ENCODE measurements at regions not wholly inside any gene's neighbourhood (a gene's known extent, or its start where the extent isn't known, plus 50 kb on each side); places are given as distances from the start of the nearest gene placed in this dataset.

DNA sequence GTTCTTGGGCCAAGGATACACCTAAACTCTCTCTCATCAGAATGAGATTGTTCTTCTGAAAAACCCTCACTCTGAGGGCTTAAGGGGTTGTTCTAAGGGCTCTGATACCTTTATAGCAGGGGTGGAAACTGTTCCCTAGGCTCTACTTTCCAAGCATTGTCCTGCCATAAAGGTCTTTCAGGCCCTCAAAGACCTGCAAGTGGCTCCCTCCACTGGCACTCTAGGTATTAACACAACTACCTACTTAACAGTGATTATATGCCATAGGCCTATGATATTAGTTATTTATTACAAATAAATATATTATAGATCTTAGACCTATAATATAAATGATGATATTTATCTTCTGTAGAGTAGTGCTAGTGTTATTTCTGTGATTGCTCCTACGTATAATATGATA is 473.7 kb upstream of the RPS6KA3 start:
- Histone ChIP-seq H3K4me1 (replicated peaks; ENCODE audit: insufficient read depth) (no peaks in the 10 kb centered on the region), H2AFZ (no peak overlapping the region), H4K20me1 (ENCODE audit: insufficient read depth) (no peaks in the 10 kb centered on the region), H3K9me2 (ENCODE audit: insufficient read depth) (no peaks in the 10 kb centered on the region), H3F3A (ENCODE audit: insufficient read depth, low read depth) (no peaks in the 10 kb centered on the region), H3K79me2 (ENCODE audit: low read depth) (no peaks in the 10 kb centered on the region), H3K4me2 (no peak overlapping the region), H3K27ac (no peak overlapping the region), H3K4me3 (no peak overlapping the region), H3K36me3 (ENCODE audit: low read depth) (no peaks in the 10 kb centered on the region), H3K27me3 (ENCODE audit: insufficient read depth, low read depth) (no peaks in the 10 kb centered on the region), H3K9me3 (ENCODE audit: insufficient read depth, low read depth) (no peaks in the 10 kb centered on the region)
- no TSS peak for BruUV-seq (replicated peaks)
- TF ChIP-seq EZH2 (IDR thresholded peaks at IDR 0.05; ENCODE audit: low read depth): no peak
- CTCF ChIA-PET: no interaction called here
- POLR2A ChIA-PET (ENCODE audit: unreplicated experiment): no interaction called here
- intact Hi-C loops (cut with micrococcal nuclease; ENCODE audit: unreplicated experiment): no loop called here
- no peak for DNase-seq

DNA sequence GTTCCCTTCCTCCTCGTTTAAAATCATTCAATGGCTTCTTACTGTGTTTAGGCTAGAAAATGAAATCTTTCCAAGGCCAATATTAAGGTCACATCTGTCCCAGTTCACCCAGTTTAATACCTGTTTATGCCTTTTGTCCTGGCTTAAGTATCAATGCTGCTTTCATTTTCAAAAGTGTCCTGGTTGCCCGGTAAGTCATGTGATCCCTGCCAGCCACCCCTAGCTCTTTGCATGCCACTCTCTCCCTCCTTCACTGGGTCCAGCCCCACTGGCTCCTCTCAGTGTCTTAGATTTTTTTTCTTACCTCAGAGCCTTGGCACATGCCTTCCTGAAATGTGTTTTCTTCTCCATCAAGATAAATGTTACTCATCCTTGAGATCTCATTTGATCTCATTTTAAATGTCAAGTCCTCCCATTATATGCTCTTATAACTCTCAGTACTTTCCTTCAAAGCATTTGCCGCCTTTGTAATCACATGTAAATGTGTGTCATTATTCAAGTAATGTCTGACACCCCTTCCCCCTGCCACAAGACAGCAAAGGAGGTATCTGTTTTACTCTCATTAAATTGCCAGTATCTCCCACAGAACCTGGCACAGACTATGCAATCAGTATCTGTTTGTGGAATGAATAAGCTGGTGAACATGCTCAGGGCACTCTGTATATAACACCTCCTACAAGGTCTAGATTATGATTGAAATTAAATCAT is 472.5 kb upstream of the RPS6KA3 start:
- H4K20me1 ChIP-seq (ENCODE audit: insufficient read depth): no peaks in the 10 kb centered on the region
- no TSS peak for BruUV-seq (replicated peaks)

DNA sequence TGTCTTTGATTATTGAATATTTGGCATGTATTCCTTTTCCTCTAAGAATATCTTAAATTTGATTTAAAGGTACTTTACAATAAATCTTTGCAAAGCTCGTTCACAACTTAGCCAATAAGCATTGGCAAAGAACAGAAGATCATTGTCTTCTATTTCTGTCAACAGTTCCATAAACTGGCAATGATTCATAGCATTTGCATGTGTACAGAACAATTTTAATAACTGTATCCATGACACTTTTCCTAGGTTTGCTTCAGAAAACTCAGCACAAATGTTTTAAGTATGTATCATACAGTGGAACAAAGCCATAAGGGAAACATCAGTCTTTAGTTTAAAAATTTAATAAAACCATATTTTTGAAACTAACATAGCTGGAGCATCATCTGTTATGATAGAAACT is 462.7 kb upstream of the RPS6KA3 start:
- Histone ChIP-seq H3K9me2 (ENCODE audit: insufficient read depth) (no peaks in the 10 kb centered on the region), H4K20me1 (ENCODE audit: insufficient read depth) (no peaks in the 10 kb centered on the region), H3K27ac (no peak overlapping the region), H3K27me3 (ENCODE audit: insufficient read depth, low read depth) (no peaks in the 10 kb centered on the region), H3F3A (ENCODE audit: insufficient read depth, low read depth) (no peaks in the 10 kb centered on the region), H3K4me2 (no peak overlapping the region), H3K79me2 (ENCODE audit: low read depth) (no peaks in the 10 kb centered on the region), H3K9me3 (ENCODE audit: insufficient read depth, low read depth) (no peaks in the 10 kb centered on the region), H2AFZ (no peak overlapping the region), H3K4me1 (replicated peaks; ENCODE audit: insufficient read depth) (no peaks in the 10 kb centered on the region), H3K4me3 (no peak overlapping the region), H3K36me3 (ENCODE audit: low read depth) (no peaks in the 10 kb centered on the region)
- intact Hi-C loops (cut with micrococcal nuclease; ENCODE audit: unreplicated experiment): no loop called here
- BruUV-seq (replicated peaks): no TSS peak
- POLR2A ChIA-PET (ENCODE audit: unreplicated experiment): no interaction called here
- CTCF ChIA-PET: interaction anchor here (0.6 kb wide), 1 partner anchor 214 kb away, joined by 15 read pairs; no protein-coding TSS in a partner anchor
- DNase-seq: no peak
- TF ChIP-seq, protein P1, sequence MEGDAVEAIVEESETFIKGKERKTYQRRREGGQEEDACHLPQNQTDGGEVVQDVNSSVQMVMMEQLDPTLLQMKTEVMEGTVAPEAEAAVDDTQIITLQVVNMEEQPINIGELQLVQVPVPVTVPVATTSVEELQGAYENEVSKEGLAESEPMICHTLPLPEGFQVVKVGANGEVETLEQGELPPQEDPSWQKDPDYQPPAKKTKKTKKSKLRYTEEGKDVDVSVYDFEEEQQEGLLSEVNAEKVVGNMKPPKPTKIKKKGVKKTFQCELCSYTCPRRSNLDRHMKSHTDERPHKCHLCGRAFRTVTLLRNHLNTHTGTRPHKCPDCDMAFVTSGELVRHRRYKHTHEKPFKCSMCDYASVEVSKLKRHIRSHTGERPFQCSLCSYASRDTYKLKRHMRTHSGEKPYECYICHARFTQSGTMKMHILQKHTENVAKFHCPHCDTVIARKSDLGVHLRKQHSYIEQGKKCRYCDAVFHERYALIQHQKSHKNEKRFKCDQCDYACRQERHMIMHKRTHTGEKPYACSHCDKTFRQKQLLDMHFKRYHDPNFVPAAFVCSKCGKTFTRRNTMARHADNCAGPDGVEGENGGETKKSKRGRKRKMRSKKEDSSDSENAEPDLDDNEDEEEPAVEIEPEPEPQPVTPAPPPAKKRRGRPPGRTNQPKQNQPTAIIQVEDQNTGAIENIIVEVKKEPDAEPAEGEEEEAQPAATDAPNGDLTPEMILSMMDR (conservative IDR thresholded peaks at IDR 0.05): no peak
- no peak for TF ChIP-seq EZH2 (IDR thresholded peaks at IDR 0.05; ENCODE audit: low read depth)

More for the DNA sequence above, 472.5 kb upstream of the RPS6KA3 start:
- H3K79me2 ChIP-seq (ENCODE audit: low read depth): no peaks in the 10 kb centered on the region
- H3K9me2 ChIP-seq (ENCODE audit: insufficient read depth): no peaks in the 10 kb centered on the region
- no peaks in the 10 kb centered on the region for H3F3A ChIP-seq (ENCODE audit: insufficient read depth, low read depth)
- no peak overlapping the region for H3K4me3 ChIP-seq
- no peaks in the 10 kb centered on the region for H3K27me3 ChIP-seq (ENCODE audit: insufficient read depth, low read depth)
- no peak overlapping the region for H3K27ac ChIP-seq
- H3K4me2 ChIP-seq: no peak overlapping the region
- POLR2A ChIA-PET (ENCODE audit: unreplicated experiment): interaction anchor here (0.5 kb wide), 1 partner anchor 840 kb away, joined by 4 read pairs; no protein-coding TSS in a partner anchor
- no peak overlapping the region for H2AFZ ChIP-seq
- intact Hi-C loops (cut with micrococcal nuclease; ENCODE audit: unreplicated experiment): no loop called here
- no peaks in the 10 kb centered on the region for H3K9me3 ChIP-seq (ENCODE audit: insufficient read depth, low read depth)
- no peaks in the 10 kb centered on the region for H3K36me3 ChIP-seq (ENCODE audit: low read depth)
- TF ChIP-seq EZH2 (IDR thresholded peaks at IDR 0.05; ENCODE audit: low read depth): no peak
- CTCF ChIA-PET: no interaction called here
- DNase-seq: no peak
- H3K4me1 ChIP-seq (replicated peaks; ENCODE audit: insufficient read depth): no peaks in the 10 kb centered on the region

DNA sequence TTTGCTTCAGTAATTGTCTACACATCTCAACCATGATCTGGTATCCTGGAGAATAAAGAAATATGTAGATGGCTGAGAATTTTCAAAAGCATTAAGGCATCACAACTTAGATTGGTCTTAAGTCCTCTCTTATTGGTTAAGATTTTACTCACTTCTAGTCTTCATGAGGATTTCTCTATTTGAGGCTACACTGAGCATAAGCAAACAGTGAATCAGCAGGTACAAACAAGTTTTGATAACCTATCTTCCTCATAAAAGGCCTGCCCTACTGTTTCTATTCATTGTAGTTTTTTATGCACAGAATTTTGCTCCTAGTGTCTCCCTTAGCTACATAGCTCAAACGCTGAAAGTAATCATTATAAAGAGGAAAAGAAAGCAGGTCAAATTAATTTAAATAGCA is 460.7 kb upstream of the RPS6KA3 start:
- no peaks in the 10 kb centered on the region for H3K4me1 ChIP-seq (replicated peaks; ENCODE audit: insufficient read depth)
- H3F3A ChIP-seq (ENCODE audit: insufficient read depth, low read depth): no peaks in the 10 kb centered on the region
- H3K36me3 ChIP-seq (ENCODE audit: low read depth): no peaks in the 10 kb centered on the region
- no peaks in the 10 kb centered on the region for H3K79me2 ChIP-seq (ENCODE audit: low read depth)
- H3K27ac ChIP-seq: no peak overlapping the region
- H3K4me3 ChIP-seq: no peak overlapping the region
- ChIA-PET CTCF (no interaction called here), POLR2A (ENCODE audit: unreplicated experiment) (no interaction called here)
- H3K9me2 ChIP-seq (ENCODE audit: insufficient read depth): no peaks in the 10 kb centered on the region
- H2AFZ ChIP-seq: no peak overlapping the region
- no peaks in the 10 kb centered on the region for H3K27me3 ChIP-seq (ENCODE audit: insufficient read depth, low read depth)
- DNase-seq: no peak
- no peaks in the 10 kb centered on the region for H3K9me3 ChIP-seq (ENCODE audit: insufficient read depth, low read depth)
- H4K20me1 ChIP-seq (ENCODE audit: insufficient read depth): no peaks in the 10 kb centered on the region
- BruUV-seq (replicated peaks): no TSS peak
- intact Hi-C loops (cut with micrococcal nuclease; ENCODE audit: unreplicated experiment): no loop called here
- H3K4me2 ChIP-seq: no peak overlapping the region
- TF ChIP-seq, protein P1 (conservative IDR thresholded peaks at IDR 0.05): no peak
- TF ChIP-seq EZH2 (IDR thresholded peaks at IDR 0.05; ENCODE audit: low read depth): no peak

Measured in PC-9 (cell line).